Cardiac muscle cell (in vitro differentiated cells and primary cell): ENCODE measurements at regions not wholly inside any gene's neighbourhood (a gene's known extent, or its start where the extent isn't known, plus 50 kb on each side); places are given as distances from the start of the nearest gene placed in this dataset.
A peak's percentile ranks its signal among the peaks of the same experiment; 100 is the strongest.

ENCODE experiments used
- DNase-seq, 2 donors: peaks; one replicate each; pipeline versions ENCODE4 v3.0.0 to v3.0.0-alpha.2; 2010 to 2017; ENCODE audit warnings: low read depth in 1 of 2, low spot score in 1 of 2
- H3K27ac ChIP-seq: fragments of 200-600 bp; sonication (generic); 2 replicates; pipeline ENCODE4 v1.5.1; 2016
- H3K27me3 ChIP-seq: fragments of 200-600 bp; sonication (generic); 2 replicates; pipeline ENCODE4 v1.6.0; 2016; ENCODE audit warnings: control low read depth
- H3K36me3 ChIP-seq: fragments of 200-600 bp; sonication (generic); 2 replicates; pipeline ENCODE4 v1.5.1; 2016; ENCODE audit warnings: control low read depth
- H3K4me1 ChIP-seq: fragments of 200-600 bp; sonication (generic); 2 replicates; pipeline ENCODE4 v1.8.1; 2017; ENCODE audit warnings: low read depth, mild to moderate bottlenecking, mixed run types
- H3K4me3 ChIP-seq: fragments of 200-600 bp; sonication (generic); 2 replicates; pipeline ENCODE4 v1.5.1; 2016; ENCODE audit warnings: mild to moderate bottlenecking
- H3K9me3 ChIP-seq: fragments of 200-600 bp; sonication (generic); 2 replicates; pipeline ENCODE4 v1.5.1; 2017; ENCODE audit warnings: low read depth, mild to moderate bottlenecking, control low read depth
- TF ChIP-seq, protein P1 (sequence below): IDR thresholded peaks from 2 replicates; pipeline ENCODE4 v1.5.1; 2012; ENCODE audit warnings: low read depth, mild to moderate bottlenecking, low read length

GRCh38 chr2:15706424-15706823, 114.8 kb downstream of the DDX1 start:
- TF ChIP-seq, protein P1, sequence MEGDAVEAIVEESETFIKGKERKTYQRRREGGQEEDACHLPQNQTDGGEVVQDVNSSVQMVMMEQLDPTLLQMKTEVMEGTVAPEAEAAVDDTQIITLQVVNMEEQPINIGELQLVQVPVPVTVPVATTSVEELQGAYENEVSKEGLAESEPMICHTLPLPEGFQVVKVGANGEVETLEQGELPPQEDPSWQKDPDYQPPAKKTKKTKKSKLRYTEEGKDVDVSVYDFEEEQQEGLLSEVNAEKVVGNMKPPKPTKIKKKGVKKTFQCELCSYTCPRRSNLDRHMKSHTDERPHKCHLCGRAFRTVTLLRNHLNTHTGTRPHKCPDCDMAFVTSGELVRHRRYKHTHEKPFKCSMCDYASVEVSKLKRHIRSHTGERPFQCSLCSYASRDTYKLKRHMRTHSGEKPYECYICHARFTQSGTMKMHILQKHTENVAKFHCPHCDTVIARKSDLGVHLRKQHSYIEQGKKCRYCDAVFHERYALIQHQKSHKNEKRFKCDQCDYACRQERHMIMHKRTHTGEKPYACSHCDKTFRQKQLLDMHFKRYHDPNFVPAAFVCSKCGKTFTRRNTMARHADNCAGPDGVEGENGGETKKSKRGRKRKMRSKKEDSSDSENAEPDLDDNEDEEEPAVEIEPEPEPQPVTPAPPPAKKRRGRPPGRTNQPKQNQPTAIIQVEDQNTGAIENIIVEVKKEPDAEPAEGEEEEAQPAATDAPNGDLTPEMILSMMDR = no peak
- H3K36me3 ChIP-seq = no peaks in the 10 kb centered on the region
- no peaks in the 10 kb centered on the region for H3K4me1 ChIP-seq
- H3K27ac ChIP-seq = no peak overlapping the region
- DNase-seq = no peak
- no peaks in the 10 kb centered on the region for H3K9me3 ChIP-seq
- H3K27me3 ChIP-seq = no peaks in the 10 kb centered on the region
- no peak overlapping the region for H3K4me3 ChIP-seq

- H3K9me3 ChIP-seq = no peaks in the 10 kb centered on the region
- H3K36me3 ChIP-seq = no peaks in the 10 kb centered on the region
Measured at GRCh38 chr2:15706986-15707632, 115.4 kb downstream of the DDX1 start.

GRCh38 chr2:15708161-15708560, 116.5 kb downstream of the DDX1 start:
- no peak for DNase-seq
- no peaks in the 10 kb centered on the region for H3K9me3 ChIP-seq
- H3K27ac ChIP-seq = no peak overlapping the region
- H3K27me3 ChIP-seq = no peaks in the 10 kb centered on the region
- H3K4me3 ChIP-seq = no peak overlapping the region
- TF ChIP-seq, protein P1 = no peak
- H3K4me1 ChIP-seq = no peaks in the 10 kb centered on the region
- no peaks in the 10 kb centered on the region for H3K36me3 ChIP-seq

More at GRCh38 chr2:15706986-15707632, 115.4 kb downstream of the DDX1 start:
- no peaks in the 10 kb centered on the region for H3K4me1 ChIP-seq
- DNase-seq = no peak
- TF ChIP-seq, protein P1 = no peak
- H3K27ac ChIP-seq = no peak overlapping the region
- H3K27me3 ChIP-seq = no peaks in the 10 kb centered on the region
- no peak overlapping the region for H3K4me3 ChIP-seq

DNA sequence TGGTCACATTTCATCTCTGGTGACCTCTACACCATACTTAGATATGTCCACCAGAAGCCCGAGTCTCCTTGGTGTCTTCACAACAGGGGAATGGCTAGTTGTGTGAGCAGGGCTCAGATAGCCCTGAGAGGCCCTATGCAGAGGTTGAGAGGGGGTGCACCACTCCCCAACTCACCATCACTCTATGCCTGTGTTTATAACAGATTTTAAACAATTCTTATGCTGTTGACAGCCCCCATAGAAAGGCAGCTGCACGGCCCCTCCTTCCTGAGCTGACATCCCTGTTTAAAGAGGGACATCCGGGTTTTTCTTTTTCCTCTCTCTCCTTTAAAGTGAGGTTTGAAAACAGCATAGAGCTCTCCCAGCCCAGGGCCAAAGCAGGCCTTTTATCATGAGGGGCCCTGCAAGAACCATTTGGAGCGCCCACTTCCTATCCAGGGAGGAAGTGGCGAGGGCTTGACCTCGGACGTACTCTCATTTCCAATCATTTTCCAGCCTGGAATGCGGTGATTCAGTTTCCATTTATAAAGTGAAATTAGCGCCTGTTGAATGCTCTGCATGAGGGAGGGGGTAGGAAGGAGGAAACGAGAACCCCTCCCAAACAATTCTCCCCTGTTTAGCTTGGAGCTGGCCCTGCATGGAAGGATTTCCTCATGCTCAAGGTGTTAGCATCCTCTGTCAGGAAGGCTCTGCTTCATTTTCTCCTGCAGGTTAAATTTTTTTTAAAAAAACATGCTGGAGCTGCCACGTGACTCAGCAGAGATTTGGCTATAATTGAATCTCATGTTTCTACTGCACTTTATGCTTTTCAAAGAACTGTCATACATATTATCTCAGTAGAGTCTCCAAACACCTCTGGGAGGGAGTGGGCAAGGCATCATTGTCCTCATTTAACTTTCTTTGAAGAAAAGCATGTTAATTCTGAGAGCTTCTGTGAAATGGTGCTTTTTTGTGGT, 117.5 kb downstream of the DDX1 start:
- DNase-seq = peak in 1 of 2 donors; percentile 14
- no peaks in the 10 kb centered on the region for H3K9me3 ChIP-seq
- H3K36me3 ChIP-seq = no peaks in the 10 kb centered on the region
- no peak overlapping the region for H3K4me3 ChIP-seq
- TF ChIP-seq, protein P1 = no peak
- H3K4me1 ChIP-seq = no peaks in the 10 kb centered on the region
- H3K27me3 ChIP-seq = no peaks in the 10 kb centered on the region
- H3K27ac ChIP-seq = no peak overlapping the region

- no peak for DNase-seq
- Histone ChIP-seq H3K27ac (no peak overlapping the region), H3K27me3 (no peaks in the 10 kb centered on the region), H3K9me3 (no peaks in the 10 kb centered on the region), H3K4me3 (no peak overlapping the region), H3K4me1 (no peaks in the 10 kb centered on the region), H3K36me3 (no peaks in the 10 kb centered on the region)
- TF ChIP-seq, protein P1 = no peak
Measured at GRCh38 chr2:15711126-15711860, 119.6 kb downstream of the DDX1 start.
